Type B pancreatic cell (in vitro differentiated cells): ENCODE measurements at regions not wholly inside any gene's neighbourhood (a gene's known extent, or its start where the extent isn't known, plus 50 kb on each side); places are given as distances from the start of the nearest gene placed in this dataset.

Experiments
- DNase-seq: peaks from one replicate; pipeline ENCODE4 v3.0.0; 2021; ENCODE audit warnings: mixed read lengths; ENCODE audit not compliant: unreplicated experiment; ENCODE audit errors: extremely low spot score
- H3K27ac Mint-ChIP-seq: 2 replicates; pipeline ENCODE4 v1.8.0; 2021; ENCODE audit warnings: mild to moderate bottlenecking, mixed read lengths
- H3K27me3 Mint-ChIP-seq: 2 replicates; pipeline ENCODE4 v1.8.0; 2021; ENCODE audit warnings: mixed read lengths
- H3K36me3 Mint-ChIP-seq: 2 replicates; pipeline ENCODE4 v1.8.0; 2021; ENCODE audit warnings: mixed read lengths
- H3K4me1 Mint-ChIP-seq: one replicate; pipeline ENCODE4 v1.8.0; 2021; ENCODE audit warnings: mixed read lengths; ENCODE audit not compliant: unreplicated experiment
- H3K4me3 Mint-ChIP-seq: 2 replicates; pipeline ENCODE4 v1.8.0; 2021; ENCODE audit warnings: mild to moderate bottlenecking, mixed read lengths
- H3K9me3 Mint-ChIP-seq: 2 replicates; pipeline ENCODE4 v1.8.0; 2021; ENCODE audit warnings: mixed read lengths
- TF ChIP-seq, protein P1 (sequence below): fragments of 200-600 bp; sonication (generic); conservative IDR thresholded peaks from 2 replicates; pipeline ENCODE4 v1.5.0; 2021; ENCODE audit warnings: antibody characterized with exemption, mild to moderate bottlenecking

DNA sequence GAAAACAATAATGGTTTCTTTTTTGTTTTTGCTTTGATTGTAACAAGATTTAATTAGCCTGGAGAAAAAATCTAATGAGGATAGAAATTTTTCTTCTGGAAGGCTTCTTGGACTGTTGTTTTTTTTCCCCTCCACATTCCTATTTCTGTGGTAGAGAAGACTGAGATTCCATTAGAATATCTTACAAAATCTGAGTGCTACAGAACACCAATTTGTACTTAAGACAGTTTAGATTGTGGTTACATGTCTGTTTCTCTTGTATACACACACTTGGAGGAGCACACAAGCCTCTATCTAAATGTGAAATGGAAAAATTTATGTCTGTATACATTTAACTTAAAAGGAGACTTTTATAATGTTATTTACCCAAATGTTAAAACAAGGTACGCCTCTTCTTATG is 176.9 kb upstream of the ARSJ start:
- peaks cover 4% of the 10 kb centered on the region for H3K4me1 Mint-ChIP-seq
- no peak overlapping the region for H3K4me3 Mint-ChIP-seq
- DNase-seq, result no peak
- H3K36me3 Mint-ChIP-seq, result no peaks in the 10 kb centered on the region
- no peak overlapping the region for H3K27ac Mint-ChIP-seq
- no peaks in the 10 kb centered on the region for H3K27me3 Mint-ChIP-seq
- TF ChIP-seq, protein P1, sequence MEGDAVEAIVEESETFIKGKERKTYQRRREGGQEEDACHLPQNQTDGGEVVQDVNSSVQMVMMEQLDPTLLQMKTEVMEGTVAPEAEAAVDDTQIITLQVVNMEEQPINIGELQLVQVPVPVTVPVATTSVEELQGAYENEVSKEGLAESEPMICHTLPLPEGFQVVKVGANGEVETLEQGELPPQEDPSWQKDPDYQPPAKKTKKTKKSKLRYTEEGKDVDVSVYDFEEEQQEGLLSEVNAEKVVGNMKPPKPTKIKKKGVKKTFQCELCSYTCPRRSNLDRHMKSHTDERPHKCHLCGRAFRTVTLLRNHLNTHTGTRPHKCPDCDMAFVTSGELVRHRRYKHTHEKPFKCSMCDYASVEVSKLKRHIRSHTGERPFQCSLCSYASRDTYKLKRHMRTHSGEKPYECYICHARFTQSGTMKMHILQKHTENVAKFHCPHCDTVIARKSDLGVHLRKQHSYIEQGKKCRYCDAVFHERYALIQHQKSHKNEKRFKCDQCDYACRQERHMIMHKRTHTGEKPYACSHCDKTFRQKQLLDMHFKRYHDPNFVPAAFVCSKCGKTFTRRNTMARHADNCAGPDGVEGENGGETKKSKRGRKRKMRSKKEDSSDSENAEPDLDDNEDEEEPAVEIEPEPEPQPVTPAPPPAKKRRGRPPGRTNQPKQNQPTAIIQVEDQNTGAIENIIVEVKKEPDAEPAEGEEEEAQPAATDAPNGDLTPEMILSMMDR, result no peak
- no peaks in the 10 kb centered on the region for H3K9me3 Mint-ChIP-seq

DNA sequence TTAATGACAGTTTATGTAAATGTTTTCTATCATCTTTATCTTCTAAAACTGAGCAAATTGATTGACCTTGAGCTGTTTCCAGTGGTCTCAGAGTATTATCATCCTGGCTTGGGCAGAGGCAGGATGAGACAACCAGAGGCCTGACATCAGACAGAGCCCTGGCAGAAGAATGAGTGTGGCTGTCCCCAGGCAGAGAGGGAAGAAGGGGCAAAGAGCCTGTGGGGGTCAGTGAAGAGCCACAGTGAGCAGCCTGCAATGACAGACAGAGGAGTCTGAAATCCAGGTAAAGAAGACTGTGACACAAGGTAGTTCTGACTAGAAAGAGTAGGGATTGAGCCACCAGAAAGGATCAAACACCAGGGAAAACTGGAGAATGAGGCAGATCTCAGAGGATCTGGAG is 182.4 kb upstream of the ARSJ start:
- Mint-ChIP-seq H3K27me3 (no peaks in the 10 kb centered on the region), H3K27ac (no peak overlapping the region), H3K36me3 (no peaks in the 10 kb centered on the region), H3K4me3 (no peak overlapping the region), H3K4me1 (peaks cover 4% of the 10 kb centered on the region), H3K9me3 (no peaks in the 10 kb centered on the region)
- TF ChIP-seq, protein P1, result no peak
- no peak for DNase-seq

DNA sequence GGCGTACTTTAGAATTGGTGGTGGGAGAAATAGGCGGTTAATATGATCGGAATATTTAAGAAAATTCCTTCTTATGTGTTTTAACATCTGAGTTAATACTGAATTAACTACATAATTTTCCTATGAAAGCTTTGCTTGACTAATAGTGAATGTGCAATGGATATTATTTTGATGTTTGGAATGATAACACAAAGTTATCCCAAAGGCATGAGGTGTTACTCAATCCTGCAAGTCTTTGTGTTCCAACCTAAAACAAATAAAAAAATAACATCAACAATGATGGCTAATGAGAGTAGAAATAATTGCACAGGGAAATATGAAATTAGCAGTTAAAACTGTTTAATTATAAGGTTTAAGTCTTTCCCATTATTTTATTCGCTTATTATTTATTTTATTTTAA is 183.6 kb upstream of the ARSJ start:
- no peak overlapping the region for H3K27ac Mint-ChIP-seq
- no peak overlapping the region for H3K4me3 Mint-ChIP-seq
- TF ChIP-seq, protein P1, result no peak
- H3K27me3 Mint-ChIP-seq, result no peaks in the 10 kb centered on the region
- no peaks in the 10 kb centered on the region for H3K9me3 Mint-ChIP-seq
- no peaks in the 10 kb centered on the region for H3K36me3 Mint-ChIP-seq
- DNase-seq, result no peak
- H3K4me1 Mint-ChIP-seq, result peaks cover 4% of the 10 kb centered on the region

DNA sequence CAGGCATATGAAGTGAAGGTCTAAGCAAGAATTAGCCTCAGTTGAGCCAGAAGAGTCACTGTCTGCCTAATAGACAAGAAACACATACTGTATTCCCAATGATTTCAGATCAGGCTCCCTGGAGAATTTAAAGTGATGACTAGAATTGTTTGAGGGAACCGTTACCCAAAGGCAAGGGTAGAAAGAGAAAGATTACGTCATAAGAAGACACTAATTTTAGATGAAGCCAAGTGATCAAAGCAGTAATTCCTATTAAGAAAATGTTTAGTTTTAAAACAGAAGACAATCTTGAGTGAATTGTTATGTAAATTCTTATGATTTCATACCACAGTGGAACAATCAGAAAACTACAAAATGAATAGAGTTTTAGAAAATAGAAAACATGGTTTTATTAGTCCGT is 194.5 kb upstream of the ARSJ start:
- Mint-ChIP-seq H3K4me3 (no peak overlapping the region), H3K4me1 (peaks cover 8% of the 10 kb centered on the region), H3K27me3 (no peaks in the 10 kb centered on the region), H3K36me3 (no peaks in the 10 kb centered on the region), H3K27ac (no peak overlapping the region), H3K9me3 (no peaks in the 10 kb centered on the region)
- DNase-seq, result no peak
- TF ChIP-seq, protein P1, result no peak

DNA sequence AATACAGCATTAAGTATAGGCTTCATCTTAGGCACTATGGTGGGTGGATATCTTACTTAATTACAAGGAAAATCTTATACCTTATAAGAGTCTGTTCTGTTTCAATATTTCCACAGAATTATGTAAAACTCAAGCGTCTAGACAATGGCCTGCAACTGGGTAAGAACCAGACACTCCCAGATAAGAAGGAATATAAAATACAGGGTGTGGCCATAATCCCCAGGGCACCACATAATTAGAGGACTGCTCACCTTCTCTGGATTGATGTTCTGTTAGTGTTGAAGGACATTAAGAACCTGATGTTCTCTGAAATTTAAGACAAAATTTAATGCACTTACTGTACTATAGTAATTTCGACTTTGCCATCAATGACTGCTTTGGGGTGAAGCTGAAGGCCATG is 198.2 kb upstream of the ARSJ start:
- no peak overlapping the region for H3K4me3 Mint-ChIP-seq
- H3K9me3 Mint-ChIP-seq, result peaks cover 7% of the 10 kb centered on the region
- TF ChIP-seq, protein P1, result no peak
- no peaks in the 10 kb centered on the region for H3K27me3 Mint-ChIP-seq
- peaks cover 8% of the 10 kb centered on the region for H3K4me1 Mint-ChIP-seq
- H3K27ac Mint-ChIP-seq, result no peak overlapping the region
- no peak for DNase-seq
- no peaks in the 10 kb centered on the region for H3K36me3 Mint-ChIP-seq

DNA sequence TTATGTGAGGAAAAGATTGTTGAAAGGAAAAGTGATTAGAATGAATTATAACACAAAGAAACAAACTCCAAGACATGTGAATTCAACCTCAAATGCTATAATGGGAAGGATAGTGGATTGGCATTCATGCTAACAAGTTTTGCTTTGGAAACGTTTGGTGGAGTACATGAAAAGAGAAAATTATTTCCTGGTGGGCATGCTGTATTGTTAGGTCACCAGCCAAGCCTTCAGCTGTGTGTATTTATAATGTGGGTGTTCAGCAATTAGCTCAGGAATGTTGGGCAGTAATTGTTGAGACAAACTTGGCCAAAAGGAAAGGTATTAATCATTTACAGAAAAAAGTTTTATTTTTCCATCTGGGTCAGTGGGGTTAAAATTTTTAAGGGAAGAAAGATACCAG is 198.9 kb upstream of the ARSJ start:
- DNase-seq, result no peak
- Mint-ChIP-seq H3K27me3 (no peaks in the 10 kb centered on the region), H3K4me1 (peaks cover 8% of the 10 kb centered on the region), H3K4me3 (no peak overlapping the region), H3K27ac (no peak overlapping the region), H3K9me3 (peaks cover 9% of the 10 kb centered on the region), H3K36me3 (no peaks in the 10 kb centered on the region)
- TF ChIP-seq, protein P1, result no peak
